ENCODE measurements at regions not wholly inside any gene's neighbourhood (a gene's known extent, or its start where the extent isn't known, plus 50 kb on each side); places are given as distances from the start of the nearest gene placed in this dataset.

- Histone ChIP-seq H3K4me3 (no peak overlapping the region), H3K9me3 (no peaks in the 10 kb centered on the region), H3K4me1 (no peaks in the 10 kb centered on the region), H3K27ac (no peak overlapping the region), H3K36me3 (no peaks in the 10 kb centered on the region), H3K27me3 (no peaks in the 10 kb centered on the region)
- no peak for DNase-seq (ENCODE audit: low spot score in 2 of 2)
- TF ChIP-seq CTCF (IDR thresholded peaks at IDR 0.05), result no peak
- intact Hi-C loops (cut with DNase I), result no loop called here
Measured at GRCh38 chr4:186882293-186882692, 158.6 kb upstream of the FAT1 start.

- DNase-seq (ENCODE audit: low spot score in 2 of 2), result no peak
- intact Hi-C loops (cut with DNase I), result no loop called here
- Histone ChIP-seq H3K4me3 (no peak overlapping the region), H3K27ac (no peak overlapping the region), H3K36me3 (no peaks in the 10 kb centered on the region), H3K27me3 (no peaks in the 10 kb centered on the region), H3K4me1 (no peaks in the 10 kb centered on the region), H3K9me3 (no peaks in the 10 kb centered on the region)
- TF ChIP-seq CTCF (IDR thresholded peaks at IDR 0.05), result no peak
Measured at GRCh38 chr4:186885289-186885688, 161.6 kb upstream of the FAT1 start.

GRCh38 chr4:186886759-186887158 is 163.1 kb upstream of the FAT1 start:
- intact Hi-C loops (cut with DNase I), result no loop called here
- TF ChIP-seq CTCF (IDR thresholded peaks at IDR 0.05), result no peak
- Histone ChIP-seq H3K27me3 (no peaks in the 10 kb centered on the region), H3K4me3 (no peak overlapping the region), H3K9me3 (no peaks in the 10 kb centered on the region), H3K36me3 (no peaks in the 10 kb centered on the region), H3K27ac (no peak overlapping the region), H3K4me1 (no peaks in the 10 kb centered on the region)
- no peak for DNase-seq (ENCODE audit: low spot score in 2 of 2)

GRCh38 chr4:186887291-186887700 is 163.6 kb upstream of the FAT1 start:
- no peak for DNase-seq (ENCODE audit: low spot score in 2 of 2)
- Histone ChIP-seq H3K4me1 (no peaks in the 10 kb centered on the region), H3K4me3 (no peak overlapping the region), H3K36me3 (no peaks in the 10 kb centered on the region), H3K27me3 (no peaks in the 10 kb centered on the region), H3K27ac (no peak overlapping the region), H3K9me3 (no peaks in the 10 kb centered on the region)
- TF ChIP-seq CTCF (IDR thresholded peaks at IDR 0.05), result no peak
- intact Hi-C loops (cut with DNase I), result no loop called here

GRCh38 chr4:186887752-186888151 is 164.1 kb upstream of the FAT1 start:
- no peak overlapping the region for H3K27ac ChIP-seq
- H3K9me3 ChIP-seq, result no peaks in the 10 kb centered on the region
- TF ChIP-seq CTCF (IDR thresholded peaks at IDR 0.05), result no peak
- H3K36me3 ChIP-seq, result no peaks in the 10 kb centered on the region
- no peaks in the 10 kb centered on the region for H3K27me3 ChIP-seq
- intact Hi-C loops (cut with DNase I), result no loop called here
- H3K4me3 ChIP-seq, result no peak overlapping the region
- H3K4me1 ChIP-seq, result no peaks in the 10 kb centered on the region
- no peak for DNase-seq (ENCODE audit: low spot score in 2 of 2)

Measured in ascending aorta (tissue), 2 donors.